GM10248 (cell line): ENCODE measurements at regions not wholly inside any gene's neighbourhood (a gene's known extent, or its start where the extent isn't known, plus 50 kb on each side); places are given as distances from the start of the nearest gene placed in this dataset.

Experiments used
- CTCF ChIA-PET: fragments of 300-600 bp; sonication (Branson Sonifier 250); formaldehyde crosslinking; extraction: SDS; loops from one replicate; lab custom pipeline; 2021; ENCODE audit warnings: antibody characterized with exemption; lab: Yijun Ruan, JAX
- POLR2A ChIA-PET: fragments of 350-650 bp; sonication (Branson Sonifier 250); formaldehyde crosslinking; extraction: SDS; loops from one replicate; lab custom pipeline; 2020; ENCODE audit warnings: antibody characterized with exemption; lab: Yijun Ruan, JAX
- DNase-seq: peaks from one replicate; pipeline ENCODE4 v3.0.0; 2012; ENCODE audit errors: extremely low spot score
- TF ChIP-seq, protein P1 (sequence below): IDR thresholded peaks from 2 replicates; pipeline ENCODE4 v1.5.1; 2012; ENCODE audit warnings: mild to moderate bottlenecking, low read depth; ENCODE audit errors: extremely low read depth, missing control alignments, control extremely low read depth

DNA sequence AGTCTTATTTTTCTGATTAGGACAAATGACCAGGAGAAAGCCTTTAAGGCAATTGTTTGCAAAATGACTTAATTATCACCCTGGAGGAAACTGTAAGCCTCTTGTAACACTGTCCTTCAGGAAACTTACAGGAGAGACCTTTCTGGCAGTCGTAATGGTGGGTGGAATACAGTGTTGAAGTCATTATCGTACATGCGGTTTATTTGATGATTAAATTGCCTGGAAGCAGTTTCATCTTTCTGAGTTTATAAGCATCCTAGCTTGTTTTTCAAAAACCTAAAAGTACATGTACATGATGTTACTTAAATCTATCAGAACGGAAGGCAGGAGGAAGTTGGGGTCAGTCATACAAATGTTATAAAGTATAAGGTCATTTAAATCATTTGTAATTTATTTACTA lies 86.2 kb upstream of the RAB27B start:
- no peak for DNase-seq
- ChIA-PET CTCF (interaction anchor here (1.1 kb wide), 1 partner anchor 10 kb away, joined by 3 read pairs; no protein-coding TSS in a partner anchor), POLR2A (no interaction called here)
- TF ChIP-seq, protein P1, sequence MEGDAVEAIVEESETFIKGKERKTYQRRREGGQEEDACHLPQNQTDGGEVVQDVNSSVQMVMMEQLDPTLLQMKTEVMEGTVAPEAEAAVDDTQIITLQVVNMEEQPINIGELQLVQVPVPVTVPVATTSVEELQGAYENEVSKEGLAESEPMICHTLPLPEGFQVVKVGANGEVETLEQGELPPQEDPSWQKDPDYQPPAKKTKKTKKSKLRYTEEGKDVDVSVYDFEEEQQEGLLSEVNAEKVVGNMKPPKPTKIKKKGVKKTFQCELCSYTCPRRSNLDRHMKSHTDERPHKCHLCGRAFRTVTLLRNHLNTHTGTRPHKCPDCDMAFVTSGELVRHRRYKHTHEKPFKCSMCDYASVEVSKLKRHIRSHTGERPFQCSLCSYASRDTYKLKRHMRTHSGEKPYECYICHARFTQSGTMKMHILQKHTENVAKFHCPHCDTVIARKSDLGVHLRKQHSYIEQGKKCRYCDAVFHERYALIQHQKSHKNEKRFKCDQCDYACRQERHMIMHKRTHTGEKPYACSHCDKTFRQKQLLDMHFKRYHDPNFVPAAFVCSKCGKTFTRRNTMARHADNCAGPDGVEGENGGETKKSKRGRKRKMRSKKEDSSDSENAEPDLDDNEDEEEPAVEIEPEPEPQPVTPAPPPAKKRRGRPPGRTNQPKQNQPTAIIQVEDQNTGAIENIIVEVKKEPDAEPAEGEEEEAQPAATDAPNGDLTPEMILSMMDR: no peak

- ChIA-PET POLR2A (no interaction called here), CTCF (interaction anchor here (0.9 to 1.3 kb wide), 2 partner anchors 9 to 18 kb away, joined by 3 read pairs; no protein-coding TSS in a partner anchor)
- DNase-seq: no peak
- TF ChIP-seq, protein P1: no peak
Observed at GRCh38 chr18:54742659-54743604, 85.3 kb upstream of the RAB27B start.

DNA sequence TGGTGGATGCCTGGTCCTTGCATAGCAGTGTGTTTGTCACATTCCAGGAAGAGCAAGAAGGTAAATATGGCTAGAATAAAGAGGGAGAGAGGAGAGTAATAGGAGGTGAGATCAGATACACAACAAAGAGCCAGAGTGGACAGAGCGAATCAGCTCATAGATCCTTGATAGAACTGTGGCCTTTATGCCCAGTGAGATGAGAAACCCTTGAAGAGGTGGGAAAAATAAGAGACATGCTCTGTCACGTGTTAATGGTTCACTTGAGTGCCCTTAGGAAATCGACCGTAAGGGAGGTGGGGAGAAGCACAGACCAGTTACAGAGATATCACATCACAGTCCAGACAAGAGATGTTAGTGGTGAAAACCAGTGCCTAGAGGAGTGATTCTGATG lies 84.7 kb upstream of the RAB27B start:
- CTCF ChIA-PET: interaction anchor here (0.9 to 1.3 kb wide), 2 partner anchors 8 to 17 kb away, joined by 3 read pairs; no protein-coding TSS in a partner anchor

GRCh38 chr18:54749291-54749690 lies 79.0 kb upstream of the RAB27B start:
- POLR2A ChIA-PET: no interaction called here
- DNase-seq: no peak
- CTCF ChIA-PET: no interaction called here
- TF ChIP-seq, protein P1: no peak

More for the DNA sequence above, 84.7 kb upstream of the RAB27B start:
- no peak for DNase-seq
- TF ChIP-seq, protein P1: no peak
- POLR2A ChIA-PET: no interaction called here

- CTCF ChIA-PET: no interaction called here
- DNase-seq: no peak
Observed at GRCh38 chr18:54750350-54750749, 77.9 kb upstream of the RAB27B start.

DNA sequence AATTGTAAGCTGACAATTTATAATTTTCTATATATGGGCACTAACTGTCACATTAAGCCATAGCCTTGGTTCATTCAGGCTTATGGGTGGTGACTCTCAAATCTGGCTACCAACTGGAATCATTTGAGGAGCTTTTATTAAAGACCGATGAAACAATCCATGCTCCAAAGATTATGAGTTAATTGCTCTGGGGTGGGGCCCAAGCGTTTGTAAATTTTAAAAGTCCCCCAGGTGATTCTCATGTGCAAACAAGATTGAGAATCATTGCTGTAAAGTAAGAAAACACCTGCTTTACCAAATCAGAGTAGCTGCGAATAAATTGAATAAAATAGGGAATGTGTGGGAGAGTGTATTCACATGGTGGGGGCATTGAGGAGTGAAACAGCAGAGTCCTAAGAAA lies 76.1 kb upstream of the RAB27B start:
- no peak for DNase-seq
- ChIA-PET CTCF (interaction anchor here (0.8 to 1.1 kb wide), 2 partner anchors 9 to 14 kb away, joined by 3 to 4 read pairs; no protein-coding TSS in a partner anchor), POLR2A (no interaction called here)
- TF ChIP-seq, protein P1: no peak

More at GRCh38 chr18:54750350-54750749, 77.9 kb upstream of the RAB27B start:
- TF ChIP-seq, protein P1: no peak
- POLR2A ChIA-PET: no interaction called here
